ENCODE measurements at regions not wholly inside any gene's neighbourhood (a gene's known extent, or its start where the extent isn't known, plus 50 kb on each side); places are given as distances from the start of the nearest gene placed in this dataset.

DNA sequence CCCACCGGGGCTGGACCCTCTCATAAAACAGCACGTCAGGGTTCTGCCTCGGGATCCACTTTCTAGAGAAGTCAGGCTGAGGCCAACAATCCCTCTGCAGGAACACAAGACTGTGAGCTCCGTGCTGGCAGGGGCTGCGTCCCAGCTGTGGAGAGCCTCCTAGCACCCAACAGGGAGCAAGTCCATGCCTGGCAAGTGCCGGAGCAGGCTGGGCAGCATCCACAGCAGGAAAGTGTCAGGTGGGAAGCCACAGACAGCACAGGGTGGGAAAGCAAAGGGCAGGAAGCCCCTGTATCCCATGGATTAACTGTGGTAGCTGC, 682.3 kb downstream of the TBC1D22A start:
- no peak for TF ChIP-seq ZFX (IDR thresholded peaks at IDR 0.05; ENCODE audit: borderline replicate concordance)
- TF ChIP-seq, protein P1, sequence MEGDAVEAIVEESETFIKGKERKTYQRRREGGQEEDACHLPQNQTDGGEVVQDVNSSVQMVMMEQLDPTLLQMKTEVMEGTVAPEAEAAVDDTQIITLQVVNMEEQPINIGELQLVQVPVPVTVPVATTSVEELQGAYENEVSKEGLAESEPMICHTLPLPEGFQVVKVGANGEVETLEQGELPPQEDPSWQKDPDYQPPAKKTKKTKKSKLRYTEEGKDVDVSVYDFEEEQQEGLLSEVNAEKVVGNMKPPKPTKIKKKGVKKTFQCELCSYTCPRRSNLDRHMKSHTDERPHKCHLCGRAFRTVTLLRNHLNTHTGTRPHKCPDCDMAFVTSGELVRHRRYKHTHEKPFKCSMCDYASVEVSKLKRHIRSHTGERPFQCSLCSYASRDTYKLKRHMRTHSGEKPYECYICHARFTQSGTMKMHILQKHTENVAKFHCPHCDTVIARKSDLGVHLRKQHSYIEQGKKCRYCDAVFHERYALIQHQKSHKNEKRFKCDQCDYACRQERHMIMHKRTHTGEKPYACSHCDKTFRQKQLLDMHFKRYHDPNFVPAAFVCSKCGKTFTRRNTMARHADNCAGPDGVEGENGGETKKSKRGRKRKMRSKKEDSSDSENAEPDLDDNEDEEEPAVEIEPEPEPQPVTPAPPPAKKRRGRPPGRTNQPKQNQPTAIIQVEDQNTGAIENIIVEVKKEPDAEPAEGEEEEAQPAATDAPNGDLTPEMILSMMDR (IDR thresholded peaks at IDR 0.05), result no peak
- H3K27ac ChIP-seq, result no peak overlapping the region

DNA sequence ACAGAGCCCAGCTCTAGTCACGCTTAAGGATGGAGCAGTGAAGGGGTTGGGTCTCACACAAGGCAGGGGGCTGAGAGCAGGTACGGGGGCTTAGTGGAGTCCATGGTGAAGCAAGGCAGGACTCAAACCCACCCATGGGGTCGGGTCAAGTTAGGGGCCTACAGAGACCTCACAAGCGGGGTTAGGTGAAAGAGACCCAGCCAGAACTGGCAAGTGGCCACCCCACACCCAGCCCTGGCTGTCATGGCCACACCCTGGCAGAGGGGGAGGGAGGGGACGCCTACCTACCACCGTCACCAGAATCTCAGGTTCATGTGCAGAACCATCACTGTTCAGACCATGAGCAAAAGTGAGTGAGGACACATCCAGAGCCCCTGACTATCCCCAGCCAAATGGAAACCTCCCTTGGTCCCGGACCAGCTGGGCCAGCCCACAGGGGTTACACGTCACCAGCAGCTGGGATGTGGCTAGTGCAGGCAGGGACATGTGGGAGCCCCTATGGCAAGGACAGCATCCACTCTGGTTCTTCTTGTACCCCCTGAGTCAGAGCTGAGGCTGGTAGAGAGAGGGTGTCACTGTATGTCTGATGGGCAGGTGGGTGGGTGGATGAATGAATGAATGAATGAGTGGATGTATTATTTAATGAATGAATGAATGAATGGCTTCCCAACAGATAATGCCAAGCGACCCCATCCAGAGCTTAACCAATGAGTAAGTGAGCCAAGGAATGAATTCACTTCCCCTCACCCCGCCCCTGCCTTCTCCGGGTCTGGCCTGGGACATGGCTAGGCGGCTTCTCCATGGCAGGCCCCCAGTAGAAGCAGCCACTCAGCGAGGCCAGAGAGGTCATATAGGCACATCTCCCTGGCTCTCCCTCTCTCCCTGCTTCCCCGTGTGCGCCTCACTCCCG, 681.6 kb downstream of the TBC1D22A start:
- TF ChIP-seq, protein P1 (IDR thresholded peaks at IDR 0.05), result no peak
- no peak for TF ChIP-seq ZFX (IDR thresholded peaks at IDR 0.05; ENCODE audit: borderline replicate concordance)
- H3K27ac ChIP-seq, result no peak overlapping the region

DNA sequence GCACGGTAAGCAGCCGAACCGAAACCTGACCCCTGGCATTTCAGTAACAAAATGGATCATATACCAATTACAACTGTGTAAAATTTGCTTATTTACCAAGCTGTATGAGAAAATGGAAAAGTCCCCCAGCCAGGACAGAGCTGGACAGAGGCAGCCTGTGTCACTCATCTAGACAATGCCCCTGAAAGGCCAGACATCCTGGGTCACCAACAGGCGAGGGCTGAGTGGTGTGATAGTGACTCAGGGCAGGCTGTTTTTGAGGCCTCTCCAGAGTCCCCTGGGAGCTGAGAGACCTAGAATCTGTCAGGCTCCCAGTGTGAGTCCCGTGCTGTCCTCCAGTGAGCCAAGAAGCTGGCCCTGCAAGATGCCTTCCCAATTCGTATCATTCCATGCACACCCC, 680.4 kb downstream of the TBC1D22A start:
- TF ChIP-seq, protein P1 (IDR thresholded peaks at IDR 0.05), result no peak
- TF ChIP-seq ZFX (IDR thresholded peaks at IDR 0.05; ENCODE audit: borderline replicate concordance), result no peak
- H3K27ac ChIP-seq, result no peak overlapping the region

DNA sequence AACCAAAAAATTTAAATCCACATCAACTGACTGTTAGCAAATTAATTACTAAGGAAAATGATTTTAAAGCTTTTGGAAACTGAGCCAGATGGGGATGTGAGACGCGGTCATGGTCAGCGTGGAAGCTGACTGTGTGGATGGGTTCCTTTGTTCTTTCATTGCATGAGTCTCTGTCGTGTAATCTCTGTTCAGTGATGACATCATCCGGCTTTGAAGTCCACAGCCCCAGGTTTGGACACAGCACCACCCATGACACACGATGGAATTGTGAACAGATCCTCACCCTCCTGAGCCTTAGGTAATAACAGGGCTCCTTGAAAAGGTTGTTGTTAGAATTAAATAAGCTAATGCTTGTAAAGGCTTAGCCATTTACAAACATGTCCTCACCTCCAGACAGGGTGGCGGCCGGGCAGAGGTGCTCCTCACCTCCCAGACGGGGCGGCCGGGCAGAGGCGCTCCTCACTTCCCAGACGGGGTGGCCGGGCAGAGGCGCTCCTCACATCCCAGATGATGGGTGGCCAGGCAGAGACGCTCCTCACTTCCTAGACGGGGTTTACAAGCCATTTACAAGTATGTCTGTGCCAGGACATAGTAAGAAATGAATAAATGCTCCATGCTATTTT, 677.3 kb downstream of the TBC1D22A start:
- no peak overlapping the region for H3K27ac ChIP-seq
- TF ChIP-seq, protein P1 (IDR thresholded peaks at IDR 0.05), result no peak
- no peak for TF ChIP-seq ZFX (IDR thresholded peaks at IDR 0.05; ENCODE audit: borderline replicate concordance)

DNA sequence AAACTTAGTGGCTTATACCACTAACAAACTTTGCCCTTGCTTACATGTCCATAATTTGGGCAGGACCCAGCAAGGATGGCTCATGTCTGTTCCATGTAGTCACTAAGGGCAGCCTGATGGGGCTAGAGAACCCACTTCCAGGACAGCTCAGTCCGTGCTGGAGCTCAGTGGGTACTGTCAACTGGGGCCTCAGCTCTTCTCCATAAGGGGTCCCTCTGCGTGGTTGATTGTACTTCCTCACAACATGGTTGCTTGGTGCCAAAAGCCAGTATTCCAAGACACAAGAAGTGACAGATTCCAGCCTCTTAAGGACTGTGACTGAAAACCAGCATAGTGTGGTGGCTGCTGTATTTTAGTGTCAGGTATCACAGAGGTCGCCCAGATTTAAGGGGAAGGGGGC, 675.2 kb downstream of the TBC1D22A start:
- H3K27ac ChIP-seq, result no peak overlapping the region
- TF ChIP-seq, protein P1 (IDR thresholded peaks at IDR 0.05), result no peak
- TF ChIP-seq ZFX (IDR thresholded peaks at IDR 0.05; ENCODE audit: borderline replicate concordance), result no peak

DNA sequence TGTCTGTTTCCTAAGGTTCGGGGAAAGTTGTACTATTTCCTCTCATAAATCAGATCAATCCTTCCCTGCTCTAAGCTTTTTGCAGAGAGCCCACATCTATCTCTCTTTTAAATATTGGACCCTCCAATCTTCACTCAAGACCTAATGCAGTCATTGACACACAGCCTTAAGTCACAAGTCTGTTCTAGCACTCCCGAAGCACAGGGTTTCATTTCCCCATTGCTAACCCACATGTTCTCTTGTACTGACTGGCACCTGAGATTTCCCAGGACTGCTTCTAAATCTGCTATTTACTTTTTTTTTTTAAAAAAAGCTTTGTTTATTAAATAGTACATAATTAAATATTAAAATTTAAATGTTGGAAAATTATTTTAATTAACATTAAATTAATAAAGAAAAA, 674.7 kb downstream of the TBC1D22A start:
- TF ChIP-seq, protein P1 (IDR thresholded peaks at IDR 0.05), result no peak
- TF ChIP-seq ZFX (IDR thresholded peaks at IDR 0.05; ENCODE audit: borderline replicate concordance), result no peak
- no peak overlapping the region for H3K27ac ChIP-seq

DNA sequence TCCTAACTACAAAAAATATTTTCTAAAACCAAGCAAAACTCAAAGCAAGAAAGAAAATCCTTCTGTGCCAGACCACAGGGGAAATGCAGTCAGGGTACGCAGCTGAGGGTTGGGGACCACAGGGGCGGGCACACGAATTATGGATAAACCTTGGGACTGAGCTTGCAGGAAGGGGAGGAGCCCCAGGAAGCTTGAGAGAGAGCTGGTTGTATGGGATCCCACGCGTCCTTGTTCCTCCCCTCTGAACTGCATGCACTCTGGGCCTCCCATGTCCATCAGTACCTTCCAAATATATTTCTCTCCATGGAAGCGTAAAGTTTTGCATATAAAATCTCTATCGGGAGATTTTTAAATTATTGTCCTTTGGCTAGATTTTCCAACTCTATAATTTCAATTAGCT, 673.4 kb downstream of the TBC1D22A start:
- no peak overlapping the region for H3K27ac ChIP-seq
- TF ChIP-seq, protein P1 (IDR thresholded peaks at IDR 0.05), result no peak
- TF ChIP-seq ZFX (IDR thresholded peaks at IDR 0.05; ENCODE audit: borderline replicate concordance), result no peak
